GM23248 (cell line): ENCODE measurements at regions not wholly inside any gene's neighbourhood (a gene's known extent, or its start where the extent isn't known, plus 50 kb on each side); places are given as distances from the start of the nearest gene placed in this dataset.
"Not testable (repeated sequence)": the region's sequence is repeated elsewhere in the genome, so short reads cannot be mapped to it uniquely, and the experiment has no call there.

ENCODE experiments used
- DNase-seq: peaks from one replicate; pipeline ENCODE4 v3.0.0-alpha.2; 2015
- H2AFZ ChIP-seq: fragments of 200-600 bp; sonication (generic); 2 replicates; pipeline ENCODE4 v1.6.1; 2016; ENCODE audit warnings: antibody characterized with exemption
- H3F3A ChIP-seq: fragments of 200-600 bp; sonication (generic); 2 replicates; pipeline ENCODE4 v1.6.1; 2016; ENCODE audit warnings: mild to moderate bottlenecking, antibody characterized with exemption, mixed run types; ENCODE audit not compliant: insufficient read depth
- H3K27ac ChIP-seq: fragments of 200-600 bp; sonication (generic); 2 replicates; pipeline ENCODE4 v1.5.1; 2016; ENCODE audit warnings: mild to moderate bottlenecking
- H3K27me3 ChIP-seq: fragments of 200-600 bp; sonication (generic); replicated peaks from 2 replicates; pipeline ENCODE4 v1.6.1; 2016; ENCODE audit warnings: mild to moderate bottlenecking; ENCODE audit not compliant: insufficient read depth
- H3K36me3 ChIP-seq: fragments of 200-600 bp; sonication (generic); 2 replicates; pipeline ENCODE4 v1.6.1; 2016; ENCODE audit warnings: low read depth, mild to moderate bottlenecking
- H3K4me1 ChIP-seq: fragments of 200-600 bp; sonication (generic); 2 replicates; pipeline ENCODE4 v1.6.1; 2016; ENCODE audit warnings: mild to moderate bottlenecking; ENCODE audit not compliant: insufficient read depth
- H3K4me2 ChIP-seq: fragments of 200-600 bp; sonication (generic); one replicate; pipeline ENCODE4 v1.6.1; 2016; ENCODE audit warnings: mild to moderate bottlenecking; ENCODE audit not compliant: unreplicated experiment
- H3K4me3 ChIP-seq: fragments of 200-600 bp; sonication (generic); 2 replicates; pipeline ENCODE4 v1.5.1; 2016; ENCODE audit warnings: mild to moderate bottlenecking
- H3K79me2 ChIP-seq: fragments of 200-600 bp; sonication (generic); 2 replicates; pipeline ENCODE4 v1.6.1; 2016; ENCODE audit warnings: mild to moderate bottlenecking; ENCODE audit not compliant: insufficient read depth
- H3K9ac ChIP-seq: fragments of 200-600 bp; sonication (generic); 2 replicates; pipeline ENCODE4 v1.6.1; 2016; ENCODE audit warnings: mild to moderate bottlenecking
- H3K9me2 ChIP-seq: fragments of 200-600 bp; sonication (generic); 2 replicates; pipeline ENCODE4 v1.6.1; 2016; ENCODE audit warnings: mixed run types, mild to moderate bottlenecking, moderate library complexity; ENCODE audit not compliant: insufficient read depth
- H3K9me3 ChIP-seq: fragments of 200-600 bp; sonication (generic); one replicate; pipeline ENCODE4 v1.6.1; 2017; ENCODE audit warnings: low read depth
- H4K20me1 ChIP-seq: fragments of 200-600 bp; sonication (generic); 2 replicates; pipeline ENCODE4 v1.6.0; 2016; ENCODE audit not compliant: insufficient read depth
- EZH2 ChIP-seq: fragments of 200-600 bp; sonication (generic); IDR thresholded peaks from 2 replicates; pipeline ENCODE4 v1.6.1; 2018; ENCODE audit warnings: antibody characterized with exemption, mild to moderate bottlenecking; ENCODE audit not compliant: insufficient read depth, poor library complexity, severe bottlenecking
- EZH2phosphoT487 ChIP-seq: fragments of 200-600 bp; sonication (generic); IDR thresholded peaks from 2 replicates; pipeline ENCODE4 v1.6.1; 2018; ENCODE audit warnings: antibody characterized with exemption, moderate library complexity, mild to moderate bottlenecking, low read depth; ENCODE audit not compliant: insufficient read depth
- WGBS, 2 experiments: methylation state at CpG; one replicate each; pipeline ENCODE4 v1.1.6; 2015 to 2017; ENCODE audit warnings: low lambda C conversion rate in 2 of 2, low coverage in 1 of 2; ENCODE audit errors: missing lambda C conversion rate in 2 of 2; 5-methylcytosine and 5-hydroxymethylcytosine counted together
- in situ Hi-C: fragments of 300-500 bp; cut with MboI; formaldehyde crosslinking; loops from 2 replicates; pipeline ENCODE4 v1.15.0; 2020

GRCh38 chr12:131444220-131445164 lies 266.4 kb upstream of the SFSWAP start:
- Histone ChIP-seq H3K9me2 (no peaks in the 10 kb centered on the region), H3K9ac (no peak overlapping the region), H3K27me3 (no peaks in the 10 kb centered on the region), H3K27ac (no peak overlapping the region), H3K4me2 (no peak overlapping the region), H2AFZ (no peak overlapping the region), H3K79me2 (no peaks in the 10 kb centered on the region), H3F3A (no peaks in the 10 kb centered on the region), H3K9me3 (no peaks in the 10 kb centered on the region), H3K4me1 (no peaks in the 10 kb centered on the region), H3K4me3 (no peak overlapping the region), H3K36me3 (no peaks in the 10 kb centered on the region), H4K20me1 (no peaks in the 10 kb centered on the region)
- DNase-seq = no peak
- in situ Hi-C loops = no loop called here
- WGBS, 2 experiments = 65 to 70% methylated on average over 19 to 20 of the region's 24 CpGs
- TF ChIP-seq EZH2 = no peak
- no peak for TF ChIP-seq EZH2phosphoT487

GRCh38 chr12:131445184-131445774 lies 265.6 kb upstream of the SFSWAP start:
- no peak for DNase-seq
- no peaks in the 10 kb centered on the region for H3K9me3 ChIP-seq
- H3K9ac ChIP-seq = no peak overlapping the region
- H3K27ac ChIP-seq = no peak overlapping the region
- H2AFZ ChIP-seq = no peak overlapping the region
- H3K4me1 ChIP-seq = no peaks in the 10 kb centered on the region
- no peaks in the 10 kb centered on the region for H3K27me3 ChIP-seq
- H3K4me2 ChIP-seq = no peak overlapping the region
- in situ Hi-C loops = no loop called here
- TF ChIP-seq EZH2phosphoT487 = no peak
- no peak for TF ChIP-seq EZH2
- H4K20me1 ChIP-seq = no peaks in the 10 kb centered on the region
- H3K36me3 ChIP-seq = no peaks in the 10 kb centered on the region
- H3F3A ChIP-seq = no peaks in the 10 kb centered on the region
- no peak overlapping the region for H3K4me3 ChIP-seq
- 25 to 32% methylated on average over 13 of the region's 13 CpGs for WGBS, 2 experiments
- H3K79me2 ChIP-seq = no peaks in the 10 kb centered on the region
- no peaks in the 10 kb centered on the region for H3K9me2 ChIP-seq

- no peaks in the 10 kb centered on the region for H3K4me1 ChIP-seq
- no peak overlapping the region for H3K9ac ChIP-seq
- no peak overlapping the region for H3K4me2 ChIP-seq
- no peak overlapping the region for H2AFZ ChIP-seq
- no peak for DNase-seq
- no peak for TF ChIP-seq EZH2
- no peak for TF ChIP-seq EZH2phosphoT487
- H3K9me3 ChIP-seq = no peaks in the 10 kb centered on the region
- in situ Hi-C loops = no loop called here
- no peaks in the 10 kb centered on the region for H3K36me3 ChIP-seq
- 51 to 57% methylated on average over 12 of the region's 12 CpGs for WGBS, 2 experiments
- no peak overlapping the region for H3K27ac ChIP-seq
- no peaks in the 10 kb centered on the region for H3K27me3 ChIP-seq
- H3K4me3 ChIP-seq = no peak overlapping the region
- H4K20me1 ChIP-seq = no peaks in the 10 kb centered on the region
- H3F3A ChIP-seq = no peaks in the 10 kb centered on the region
- no peaks in the 10 kb centered on the region for H3K79me2 ChIP-seq
- H3K9me2 ChIP-seq = no peaks in the 10 kb centered on the region
Observed at GRCh38 chr12:131445795-131446194, 265.1 kb upstream of the SFSWAP start.

- H3K4me3 ChIP-seq, H3K36me3 ChIP-seq, H3K27ac ChIP-seq, H3K9me3 ChIP-seq, H3K9me2 ChIP-seq, DNase-seq, H4K20me1 ChIP-seq, H3K4me1 ChIP-seq, H3K79me2 ChIP-seq, H3K9ac ChIP-seq, H2AFZ ChIP-seq, H3F3A ChIP-seq, in situ Hi-C loops, H3K27me3 ChIP-seq, H3K4me2 ChIP-seq: not testable (repeated sequence)
- 65 to 79% methylated on average over 13 to 14 of the region's 14 CpGs for WGBS, 2 experiments
Observed at GRCh38 chr12:131447636-131448035, 263.3 kb upstream of the SFSWAP start.
